ENCODE measurements at regions not wholly inside any gene's neighbourhood (a gene's known extent, or its start where the extent isn't known, plus 50 kb on each side); places are given as distances from the start of the nearest gene placed in this dataset.
A peak's percentile ranks its signal among the peaks of the same experiment; 100 is the strongest.

DNA sequence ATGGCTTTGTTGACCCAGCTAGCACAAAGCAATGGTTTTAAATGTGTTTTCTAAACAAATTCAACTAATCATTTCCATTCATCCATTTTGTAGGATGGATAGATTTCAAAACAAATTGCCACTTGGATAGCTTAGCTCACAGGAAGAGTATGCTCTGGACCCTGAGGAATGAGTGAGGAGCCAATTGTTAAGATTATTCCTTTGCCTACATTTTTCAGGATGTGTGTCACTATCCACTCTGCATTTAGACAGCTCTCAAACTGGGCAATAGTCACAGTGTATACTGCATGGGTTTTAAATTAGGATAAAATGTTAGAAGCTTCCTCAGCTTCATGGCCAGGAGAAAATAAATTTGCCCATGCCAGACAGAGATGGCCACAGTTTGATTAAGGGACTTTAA, 605.6 kb upstream of the TEX47 start:
- Histone ChIP-seq H3K9me3 (ENCODE audit: low read length) (no peaks in the 10 kb centered on the region), H3K27me3 (ENCODE audit: insufficient read depth, low read length, poor library complexity, severe bottlenecking) (no peaks in the 10 kb centered on the region), H3K4me3 (ENCODE audit: low read length) (no peak overlapping the region), H3K4me1 (ENCODE audit: insufficient read depth, low read length) (no peaks in the 10 kb centered on the region), H3K27ac (ENCODE audit: low read depth, low read length) (no peak overlapping the region), H3K36me3 (ENCODE audit: insufficient read depth, low read length) (no peaks in the 10 kb centered on the region)
- no peaks in the 10 kb centered on the region for H3K36me3 Mint-ChIP-seq
- no peak for DNase-seq
- H3K4me3 Mint-ChIP-seq = no peak overlapping the region
- H3K27ac Mint-ChIP-seq = no peak overlapping the region
- H3K4me1 Mint-ChIP-seq = no peaks in the 10 kb centered on the region
- no peaks in the 10 kb centered on the region for H3K27me3 Mint-ChIP-seq
- ChIA-PET POLR2A (no interaction called here), CTCF (no interaction called here)
- H3K9me3 Mint-ChIP-seq = peaks cover 0 to 13% (median 5%) of the 10 kb centered on the region in 5 donors

DNA sequence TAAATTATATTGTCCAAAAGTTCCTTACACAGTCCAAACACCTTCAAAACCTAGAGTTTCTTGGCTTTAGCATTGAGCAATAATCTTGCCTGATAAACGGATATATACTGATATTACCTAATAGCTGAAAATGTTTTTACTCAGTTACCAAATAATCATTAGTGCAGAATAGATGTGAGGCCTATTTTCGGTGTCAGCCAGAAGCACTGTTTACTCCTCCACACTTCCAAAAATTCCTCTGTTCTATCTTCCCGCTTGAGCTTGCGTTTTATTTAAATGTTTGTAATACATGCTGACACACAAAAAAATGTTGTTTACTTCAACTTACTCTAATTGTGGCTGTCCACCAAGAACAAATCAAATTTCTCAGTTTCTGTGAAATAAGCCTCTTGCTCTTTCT, 606.2 kb upstream of the TEX47 start:
- no peak overlapping the region for H3K27ac ChIP-seq (ENCODE audit: low read depth, low read length)
- H3K27me3 Mint-ChIP-seq = no peaks in the 10 kb centered on the region
- CTCF ChIA-PET = no interaction called here
- H3K4me1 Mint-ChIP-seq = no peaks in the 10 kb centered on the region
- H3K4me3 ChIP-seq (ENCODE audit: low read length) = no peak overlapping the region
- H3K4me1 ChIP-seq (ENCODE audit: insufficient read depth, low read length) = no peaks in the 10 kb centered on the region
- H3K9me3 Mint-ChIP-seq = peaks cover 2 to 13% (median 5%) of the 10 kb centered on the region in 5 donors
- no peak for DNase-seq
- POLR2A ChIA-PET = no interaction called here
- no peaks in the 10 kb centered on the region for H3K36me3 ChIP-seq (ENCODE audit: insufficient read depth, low read length)
- H3K27me3 ChIP-seq (ENCODE audit: insufficient read depth, low read length, poor library complexity, severe bottlenecking) = no peaks in the 10 kb centered on the region
- no peak overlapping the region for H3K4me3 Mint-ChIP-seq
- H3K27ac Mint-ChIP-seq = no peak overlapping the region
- H3K9me3 ChIP-seq (ENCODE audit: low read length) = no peaks in the 10 kb centered on the region
- H3K36me3 Mint-ChIP-seq = no peaks in the 10 kb centered on the region

DNA sequence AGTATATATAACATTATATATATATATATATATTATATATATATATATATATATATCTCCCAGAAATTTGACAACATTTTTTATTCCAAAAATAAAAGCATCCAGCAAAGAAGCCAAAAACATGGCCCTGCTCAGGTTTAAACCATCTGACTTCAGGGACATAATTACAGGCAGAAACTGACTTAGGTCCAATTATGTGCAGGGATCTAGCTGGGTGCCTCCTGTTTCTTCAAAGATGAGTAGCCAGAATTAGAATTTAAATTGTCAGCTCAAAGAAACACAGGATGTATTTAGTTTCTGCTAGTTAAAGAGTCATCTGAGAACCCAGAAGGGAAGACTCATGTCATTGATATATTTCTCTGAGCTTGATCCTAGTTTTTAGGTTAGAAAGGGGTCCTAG, 656.4 kb upstream of the TEX47 start:
- Histone ChIP-seq H3K9me3 (ENCODE audit: low read length) (no peaks in the 10 kb centered on the region), H3K27ac (ENCODE audit: low read depth, low read length) (no peak overlapping the region), H3K4me1 (ENCODE audit: insufficient read depth, low read length) (no peaks in the 10 kb centered on the region), H3K36me3 (ENCODE audit: insufficient read depth, low read length) (no peaks in the 10 kb centered on the region), H3K27me3 (ENCODE audit: insufficient read depth, low read length, poor library complexity, severe bottlenecking) (no peaks in the 10 kb centered on the region), H3K4me3 (ENCODE audit: low read length) (no peak overlapping the region)
- no peak overlapping the region for H3K27ac Mint-ChIP-seq
- H3K4me3 Mint-ChIP-seq = no peak overlapping the region
- POLR2A ChIA-PET = no interaction called here
- H3K9me3 Mint-ChIP-seq = peaks cover 2 to 11% (median 2%) of the 10 kb centered on the region in 5 donors
- H3K36me3 Mint-ChIP-seq = no peaks in the 10 kb centered on the region
- no peak for DNase-seq
- CTCF ChIA-PET = no interaction called here
- no peaks in the 10 kb centered on the region for H3K4me1 Mint-ChIP-seq
- no peaks in the 10 kb centered on the region for H3K27me3 Mint-ChIP-seq

DNA sequence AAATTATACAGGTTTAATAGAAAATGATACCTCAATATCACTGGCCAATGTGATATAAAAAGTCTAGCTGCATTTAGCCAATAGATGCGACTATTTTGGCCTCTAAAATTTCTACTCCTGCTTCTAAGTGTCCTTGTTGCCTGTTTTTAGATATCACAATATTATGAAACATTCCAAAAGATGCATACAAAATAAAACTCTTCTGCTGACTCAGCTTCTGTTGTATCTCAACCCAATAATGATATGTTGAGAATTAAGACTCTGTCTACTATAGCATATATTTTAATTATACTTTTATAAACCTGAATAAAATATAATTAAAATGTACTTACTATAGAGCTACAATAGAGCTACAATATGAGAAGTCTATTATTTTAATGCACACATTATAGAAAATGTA, 661.0 kb upstream of the TEX47 start:
- DNase-seq = no peak
- Histone ChIP-seq H3K4me1 (ENCODE audit: insufficient read depth, low read length) (no peaks in the 10 kb centered on the region), H3K27ac (ENCODE audit: low read depth, low read length) (no peak overlapping the region), H3K4me3 (ENCODE audit: low read length) (no peak overlapping the region), H3K27me3 (ENCODE audit: insufficient read depth, low read length, poor library complexity, severe bottlenecking) (no peaks in the 10 kb centered on the region), H3K36me3 (ENCODE audit: insufficient read depth, low read length) (no peaks in the 10 kb centered on the region), H3K9me3 (ENCODE audit: low read length) (no peaks in the 10 kb centered on the region)
- Mint-ChIP-seq H3K4me3 (no peak overlapping the region), H3K27ac (no peak overlapping the region), H3K36me3 (no peaks in the 10 kb centered on the region), H3K9me3 (peaks cover 0 to 10% (median 5%) of the 10 kb centered on the region in 5 donors), H3K27me3 (no peaks in the 10 kb centered on the region), H3K4me1 (no peaks in the 10 kb centered on the region)
- POLR2A ChIA-PET = no interaction called here
- CTCF ChIA-PET = no interaction called here

DNA sequence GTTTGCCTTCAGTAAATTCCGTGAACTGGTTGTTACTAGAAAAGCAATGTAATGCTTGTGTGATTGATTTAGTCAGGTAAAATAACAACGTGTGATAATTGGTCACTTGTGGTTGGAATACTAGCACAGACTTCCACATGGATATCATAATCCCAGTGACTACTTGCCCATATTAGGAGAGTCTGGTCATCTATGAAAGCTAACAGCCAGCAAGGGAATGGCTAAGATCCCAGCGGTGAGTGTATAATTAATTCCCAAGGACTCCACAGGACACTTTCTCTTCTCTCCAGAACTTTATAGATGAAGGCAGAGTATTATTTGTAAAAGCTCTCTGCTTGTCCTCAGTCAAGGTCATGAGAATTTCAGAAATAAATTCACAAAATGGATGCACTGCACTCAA, 662.6 kb upstream of the TEX47 start:
- Histone ChIP-seq H3K27ac (ENCODE audit: low read depth, low read length) (no peak overlapping the region), H3K36me3 (ENCODE audit: insufficient read depth, low read length) (no peaks in the 10 kb centered on the region), H3K4me1 (ENCODE audit: insufficient read depth, low read length) (no peaks in the 10 kb centered on the region), H3K9me3 (ENCODE audit: low read length) (no peaks in the 10 kb centered on the region), H3K27me3 (ENCODE audit: insufficient read depth, low read length, poor library complexity, severe bottlenecking) (no peaks in the 10 kb centered on the region), H3K4me3 (ENCODE audit: low read length) (no peak overlapping the region)
- Mint-ChIP-seq H3K27me3 (no peaks in the 10 kb centered on the region), H3K36me3 (no peaks in the 10 kb centered on the region), H3K27ac (no peak overlapping the region), H3K9me3 (peaks cover 0 to 10% (median 3%) of the 10 kb centered on the region in 5 donors), H3K4me3 (no peak overlapping the region), H3K4me1 (no peaks in the 10 kb centered on the region)
- DNase-seq = no peak
- CTCF ChIA-PET = no interaction called here
- POLR2A ChIA-PET = no interaction called here

DNA sequence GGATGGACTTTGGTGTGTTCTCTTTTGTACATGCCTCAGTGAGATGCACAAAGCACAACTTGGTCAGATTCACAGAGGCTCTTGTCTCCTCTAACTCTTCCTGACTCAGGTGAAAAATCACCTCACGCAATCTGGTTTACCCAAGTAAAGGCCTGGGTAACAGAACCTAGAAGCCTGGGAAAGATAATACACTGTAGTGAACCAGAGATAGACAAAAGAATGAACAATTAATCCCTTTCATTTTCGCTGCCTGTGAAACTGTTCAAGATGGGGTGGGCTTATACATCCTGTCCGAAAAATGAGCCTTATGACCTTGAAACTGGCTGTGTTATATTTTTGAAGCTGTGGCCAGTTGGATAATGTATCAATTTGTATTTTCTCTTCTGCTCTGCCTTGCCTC, 678.9 kb upstream of the TEX47 start:
- Mint-ChIP-seq H3K9me3 (peaks cover 0 to 16% (median 4%) of the 10 kb centered on the region in 5 donors), H3K36me3 (peaks cover 0 to 2% (median 0%) of the 10 kb centered on the region in 3 donors), H3K27me3 (no peaks in the 10 kb centered on the region), H3K27ac (no peak overlapping the region), H3K4me3 (peak overlapping the region in 1 of 7 donors; percentile 41), H3K4me1 (no peaks in the 10 kb centered on the region)
- Histone ChIP-seq H3K27me3 (ENCODE audit: insufficient read depth, low read length, poor library complexity, severe bottlenecking) (no peaks in the 10 kb centered on the region), H3K36me3 (ENCODE audit: insufficient read depth, low read length) (no peaks in the 10 kb centered on the region), H3K27ac (ENCODE audit: low read depth, low read length) (no peak overlapping the region), H3K4me3 (ENCODE audit: low read length) (no peak overlapping the region), H3K4me1 (ENCODE audit: insufficient read depth, low read length) (no peaks in the 10 kb centered on the region), H3K9me3 (ENCODE audit: low read length) (no peaks in the 10 kb centered on the region)
- ChIA-PET POLR2A (no interaction called here), CTCF (no interaction called here)
- DNase-seq = no peak

DNA sequence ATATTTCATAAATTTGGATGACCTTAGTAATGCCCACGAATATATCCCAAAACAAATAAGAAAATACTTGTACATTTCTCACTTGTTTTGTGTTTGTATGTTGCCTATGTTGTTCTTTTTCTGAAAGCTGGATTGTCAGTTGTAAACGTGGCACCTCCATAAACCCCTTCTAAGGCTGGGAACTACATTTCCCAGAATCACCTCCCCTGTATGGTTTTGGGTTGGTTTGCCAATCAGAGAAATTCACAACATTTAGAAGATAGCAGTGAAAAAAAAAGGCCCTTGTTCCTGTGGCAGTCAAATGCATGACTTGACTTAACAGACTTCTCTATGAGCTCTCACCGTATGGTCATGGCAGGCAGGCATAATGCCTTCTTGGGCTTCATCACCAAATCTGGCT, 676.3 kb upstream of the STEAP1 start:
- ChIA-PET POLR2A (no interaction called here), CTCF (no interaction called here)
- no peak overlapping the region for H3K4me3 Mint-ChIP-seq
- H3K9me3 Mint-ChIP-seq = peaks cover 0 to 12% (median 4%) of the 10 kb centered on the region in 5 donors
- H3K27ac Mint-ChIP-seq = no peak overlapping the region
- no peaks in the 10 kb centered on the region for H3K9me3 ChIP-seq (ENCODE audit: low read length)
- H3K27me3 Mint-ChIP-seq = no peaks in the 10 kb centered on the region
- H3K36me3 Mint-ChIP-seq = peaks cover 0 to 2% (median 0%) of the 10 kb centered on the region in 3 donors
- H3K36me3 ChIP-seq (ENCODE audit: insufficient read depth, low read length) = no peaks in the 10 kb centered on the region
- no peaks in the 10 kb centered on the region for H3K4me1 Mint-ChIP-seq
- H3K4me1 ChIP-seq (ENCODE audit: insufficient read depth, low read length) = no peaks in the 10 kb centered on the region
- H3K27ac ChIP-seq (ENCODE audit: low read depth, low read length) = no peak overlapping the region
- H3K27me3 ChIP-seq (ENCODE audit: insufficient read depth, low read length, poor library complexity, severe bottlenecking) = no peaks in the 10 kb centered on the region
- DNase-seq = no peak
- H3K4me3 ChIP-seq (ENCODE audit: low read length) = no peak overlapping the region

DNA sequence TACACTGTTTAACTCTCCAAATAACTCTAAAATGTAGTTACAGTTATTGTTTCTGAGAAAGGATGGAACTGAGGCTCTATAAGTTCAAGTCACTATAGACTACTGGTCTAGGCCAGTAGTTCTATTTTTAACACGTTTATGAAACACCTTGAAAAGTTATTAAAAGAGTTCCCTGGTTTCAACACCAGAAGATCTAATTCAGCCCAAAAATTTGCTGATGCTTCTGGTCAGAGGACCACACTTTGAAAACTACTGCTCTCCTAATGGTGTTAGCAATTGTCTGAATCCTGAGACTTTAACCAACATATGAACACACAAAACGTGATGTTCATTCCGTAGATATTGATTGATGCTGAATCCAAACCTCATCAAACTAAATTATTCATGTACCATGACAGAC, 658.6 kb upstream of the STEAP1 start:
- H3K4me3 Mint-ChIP-seq = no peak overlapping the region
- H3K4me1 Mint-ChIP-seq = no peaks in the 10 kb centered on the region
- H3K27me3 Mint-ChIP-seq = no peaks in the 10 kb centered on the region
- no peak overlapping the region for H3K27ac Mint-ChIP-seq
- Histone ChIP-seq H3K27ac (ENCODE audit: low read depth, low read length) (no peak overlapping the region), H3K4me1 (ENCODE audit: insufficient read depth, low read length) (no peaks in the 10 kb centered on the region), H3K27me3 (ENCODE audit: insufficient read depth, low read length, poor library complexity, severe bottlenecking) (no peaks in the 10 kb centered on the region), H3K4me3 (ENCODE audit: low read length) (no peak overlapping the region), H3K9me3 (ENCODE audit: low read length) (no peaks in the 10 kb centered on the region), H3K36me3 (ENCODE audit: insufficient read depth, low read length) (no peaks in the 10 kb centered on the region)
- CTCF ChIA-PET = no interaction called here
- POLR2A ChIA-PET = no interaction called here
- H3K9me3 Mint-ChIP-seq = peaks cover 0 to 5% (median 2%) of the 10 kb centered on the region in 5 donors
- no peaks in the 10 kb centered on the region for H3K36me3 Mint-ChIP-seq
- DNase-seq = no peak

DNA sequence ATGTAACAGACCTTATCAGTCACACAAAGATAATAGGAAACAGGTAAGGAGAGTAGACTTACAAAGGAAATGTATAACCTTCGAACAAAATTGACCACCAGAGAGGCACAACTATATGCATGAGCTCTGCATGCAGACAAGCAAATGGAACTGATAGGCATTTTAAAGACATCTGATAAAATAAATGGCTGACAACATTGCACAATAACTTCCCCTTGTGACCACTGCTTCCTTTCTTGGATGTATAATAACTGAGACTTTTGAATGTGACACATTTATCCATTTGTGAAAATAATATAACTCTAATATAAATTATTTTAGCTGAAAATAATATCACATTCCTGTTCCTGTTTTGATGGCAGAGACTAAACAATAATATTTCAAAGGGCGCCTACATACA, 654.2 kb upstream of the STEAP1 start:
- Mint-ChIP-seq H3K4me1 (no peaks in the 10 kb centered on the region), H3K4me3 (no peak overlapping the region), H3K36me3 (no peaks in the 10 kb centered on the region), H3K27me3 (no peaks in the 10 kb centered on the region), H3K27ac (no peak overlapping the region), H3K9me3 (peaks cover 0 to 9% (median 4%) of the 10 kb centered on the region in 5 donors)
- H3K27ac ChIP-seq (ENCODE audit: low read depth, low read length) = no peak overlapping the region
- POLR2A ChIA-PET = no interaction called here
- H3K9me3 ChIP-seq (ENCODE audit: low read length) = no peaks in the 10 kb centered on the region
- no peaks in the 10 kb centered on the region for H3K36me3 ChIP-seq (ENCODE audit: insufficient read depth, low read length)
- CTCF ChIA-PET = no interaction called here
- H3K4me1 ChIP-seq (ENCODE audit: insufficient read depth, low read length) = no peaks in the 10 kb centered on the region
- DNase-seq = no peak
- no peaks in the 10 kb centered on the region for H3K27me3 ChIP-seq (ENCODE audit: insufficient read depth, low read length, poor library complexity, severe bottlenecking)
- H3K4me3 ChIP-seq (ENCODE audit: low read length) = no peak overlapping the region
